ENCODE measurements at regions not wholly inside any gene's neighbourhood (a gene's known extent, or its start where the extent isn't known, plus 50 kb on each side); places are given as distances from the start of the nearest gene placed in this dataset.

GRCh38 chr15:31260646-31261265 lies 65.9 kb upstream of the KLF13 start:
- Histone ChIP-seq H3K9me3 (ENCODE audit: low read length) (peaks cover 6% of the 10 kb centered on the region; the same call in 1 of the 2 replicates), H3K9me2 (ENCODE audit: insufficient read depth, low read length) (no peaks in the 10 kb centered on the region), H3K36me3 (ENCODE audit: insufficient read depth, low read length) (no peaks in the 10 kb centered on the region), H3K4me2 (ENCODE audit: low read length) (no peak overlapping the region), H3K4me3 (ENCODE audit: low read depth, low read length, poor library complexity, severe bottlenecking) (no peak overlapping the region), H4K20me1 (ENCODE audit: insufficient read depth, low read length) (no peaks in the 10 kb centered on the region), H2AFZ (ENCODE audit: low read length) (no peak overlapping the region), H3K4me1 (ENCODE audit: insufficient read depth, low read length, poor library complexity, severe bottlenecking) (peaks cover 76% of the 10 kb centered on the region), H3K27ac (ENCODE audit: low read depth, low read length, poor library complexity, severe bottlenecking) (no peak overlapping the region), H3K79me2 (ENCODE audit: insufficient read depth, low read depth, low read length) (no peaks in the 10 kb centered on the region)
- ChIA-PET POLR2A (interaction anchor here (1.0 to 7.2 kb wide), 4 partner anchors 21 to 47 kb away, joined by 3 to 81 read pairs (median 33); no protein-coding TSS in a partner anchor), CTCF (ENCODE audit: unreplicated experiment) (interaction anchor here (1.1 to 1.4 kb wide), 2 partner anchors 9 to 24 kb away, joined by 3 read pairs; no protein-coding TSS in a partner anchor)
- BruUV-seq (replicated peaks): no TSS peak
- TF ChIP-seq EZH2phosphoT487 (IDR thresholded peaks at IDR 0.05; ENCODE audit: borderline replicate concordance, low read depth, low read length): no peak
- TF ChIP-seq, protein P1, sequence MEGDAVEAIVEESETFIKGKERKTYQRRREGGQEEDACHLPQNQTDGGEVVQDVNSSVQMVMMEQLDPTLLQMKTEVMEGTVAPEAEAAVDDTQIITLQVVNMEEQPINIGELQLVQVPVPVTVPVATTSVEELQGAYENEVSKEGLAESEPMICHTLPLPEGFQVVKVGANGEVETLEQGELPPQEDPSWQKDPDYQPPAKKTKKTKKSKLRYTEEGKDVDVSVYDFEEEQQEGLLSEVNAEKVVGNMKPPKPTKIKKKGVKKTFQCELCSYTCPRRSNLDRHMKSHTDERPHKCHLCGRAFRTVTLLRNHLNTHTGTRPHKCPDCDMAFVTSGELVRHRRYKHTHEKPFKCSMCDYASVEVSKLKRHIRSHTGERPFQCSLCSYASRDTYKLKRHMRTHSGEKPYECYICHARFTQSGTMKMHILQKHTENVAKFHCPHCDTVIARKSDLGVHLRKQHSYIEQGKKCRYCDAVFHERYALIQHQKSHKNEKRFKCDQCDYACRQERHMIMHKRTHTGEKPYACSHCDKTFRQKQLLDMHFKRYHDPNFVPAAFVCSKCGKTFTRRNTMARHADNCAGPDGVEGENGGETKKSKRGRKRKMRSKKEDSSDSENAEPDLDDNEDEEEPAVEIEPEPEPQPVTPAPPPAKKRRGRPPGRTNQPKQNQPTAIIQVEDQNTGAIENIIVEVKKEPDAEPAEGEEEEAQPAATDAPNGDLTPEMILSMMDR (conservative IDR thresholded peaks at IDR 0.05; ENCODE audit: low read length): no peak
- DNase-seq (ENCODE audit: low spot score): no peak
- intact Hi-C loops (cut with micrococcal nuclease; ENCODE audit: unreplicated experiment): no loop called here

DNA sequence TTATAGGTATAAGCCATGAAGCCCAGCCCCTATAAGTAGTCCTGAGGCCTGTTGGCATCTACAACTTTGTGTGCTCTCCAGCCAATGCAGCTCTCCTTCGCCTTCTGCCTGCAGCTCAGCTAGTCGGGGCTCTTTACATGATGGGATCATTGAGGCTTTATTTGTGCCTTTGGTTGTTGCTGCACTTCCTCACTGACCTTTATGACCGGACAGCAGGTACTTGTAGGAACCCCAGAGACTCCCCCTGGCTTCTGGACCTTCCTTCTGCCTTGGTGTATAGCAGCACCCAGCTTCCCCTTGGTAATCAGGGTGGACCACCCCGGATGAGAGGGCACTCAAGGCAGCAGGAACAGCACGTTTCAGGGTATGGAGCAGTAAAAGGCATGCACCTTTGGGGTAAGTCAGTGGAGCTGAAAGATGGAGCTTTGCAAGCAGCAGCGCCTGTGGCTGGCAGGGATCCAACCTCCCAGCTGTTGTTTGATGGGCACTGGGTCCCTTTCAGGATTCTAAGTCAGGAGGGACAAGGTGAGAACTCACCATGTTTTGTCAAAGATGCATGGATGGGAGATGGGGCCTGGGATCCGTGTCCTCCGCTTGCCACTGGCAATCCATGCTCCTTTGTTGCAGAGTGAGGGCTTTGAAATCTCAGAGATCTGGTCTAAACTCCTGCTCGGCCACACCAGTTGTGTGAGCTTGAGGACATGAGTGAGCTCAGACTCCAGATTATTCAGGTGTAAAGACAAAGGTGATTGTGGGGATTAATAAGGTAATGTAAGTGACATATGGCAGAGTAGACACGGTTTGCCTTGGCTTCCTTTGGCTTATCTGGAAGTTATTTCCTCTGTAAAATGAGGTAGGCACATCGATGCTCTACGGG lies 65.1 kb upstream of the KLF13 start:
- H4K20me1 ChIP-seq (ENCODE audit: insufficient read depth, low read length): no peaks in the 10 kb centered on the region
- no peak for DNase-seq (ENCODE audit: low spot score)
- no peaks in the 10 kb centered on the region for H3K36me3 ChIP-seq (ENCODE audit: insufficient read depth, low read length)
- no peaks in the 10 kb centered on the region for H3K79me2 ChIP-seq (ENCODE audit: insufficient read depth, low read depth, low read length)
- H3K27ac ChIP-seq (ENCODE audit: low read depth, low read length, poor library complexity, severe bottlenecking): peak overlapping the region; percentile 97
- intact Hi-C loops (cut with micrococcal nuclease; ENCODE audit: unreplicated experiment): no loop called here
- peaks cover 6% of the 10 kb centered on the region; the same call in 1 of the 2 replicates for H3K9me3 ChIP-seq (ENCODE audit: low read length)
- TF ChIP-seq, protein P1 (conservative IDR thresholded peaks at IDR 0.05; ENCODE audit: low read length): no peak
- TF ChIP-seq EZH2phosphoT487 (IDR thresholded peaks at IDR 0.05; ENCODE audit: borderline replicate concordance, low read depth, low read length): no peak
- ChIA-PET CTCF (ENCODE audit: unreplicated experiment) (interaction anchor here (1.1 to 1.4 kb wide), 2 partner anchors 10 to 25 kb away, joined by 3 read pairs; no protein-coding TSS in a partner anchor), POLR2A (interaction anchor here (0.6 to 7.2 kb wide), 7 partner anchors 8 to 202 kb away, joined by 3 to 81 read pairs (median 7); no protein-coding TSS in a partner anchor)
- no peaks in the 10 kb centered on the region for H3K9me2 ChIP-seq (ENCODE audit: insufficient read depth, low read length)
- no peak overlapping the region for H3K4me3 ChIP-seq (ENCODE audit: low read depth, low read length, poor library complexity, severe bottlenecking)
- peak overlapping the region; percentile 35; the same call in 1 of the 2 replicates for H2AFZ ChIP-seq (ENCODE audit: low read length)
- peaks cover 76% of the 10 kb centered on the region for H3K4me1 ChIP-seq (ENCODE audit: insufficient read depth, low read length, poor library complexity, severe bottlenecking)
- peak overlapping the region; percentile 73 for H3K4me2 ChIP-seq (ENCODE audit: low read length)
- BruUV-seq (replicated peaks): no TSS peak

All from OCI-LY7 (cell line).